NCI-H526 (cell line): ENCODE measurements at regions not wholly inside any gene's neighbourhood (a gene's known extent, or its start where the extent isn't known, plus 50 kb on each side); places are given as distances from the start of the nearest gene placed in this dataset.
"Not testable (repeated sequence)": the region's sequence is repeated elsewhere in the genome, so short reads cannot be mapped to it uniquely, and the experiment has no call there.

Experiments used
- DNase-seq, 2 experiments: peaks; one replicate each; lab custom pipeline; 2025; lab: John Stamatoyannopoulos, UW

GRCh38 chr4:128758314-128758922 lies 51.1 kb upstream of the JADE1 start:
- DNase-seq: no peak

DNA sequence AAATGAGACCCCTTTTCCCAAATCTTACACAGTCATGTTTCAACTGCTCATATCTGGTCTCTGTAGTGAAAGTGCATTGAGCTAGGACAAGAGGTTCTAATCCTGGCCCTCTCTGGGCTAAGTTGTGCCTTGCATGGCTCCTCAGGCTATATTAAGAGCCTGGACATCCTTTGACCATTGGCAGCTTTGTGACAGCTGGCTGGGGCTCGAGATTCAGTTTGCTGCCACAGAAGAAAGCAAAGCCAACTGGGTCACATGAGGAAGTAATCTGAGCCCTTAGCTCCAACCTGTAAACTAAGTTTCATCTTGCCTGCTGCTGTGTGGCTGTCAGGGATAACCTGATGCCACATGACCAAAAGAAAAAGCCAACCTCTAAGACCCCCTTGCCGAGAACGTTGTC lies 51.8 kb upstream of the JADE1 start:
- DNase-seq: no peak

DNA sequence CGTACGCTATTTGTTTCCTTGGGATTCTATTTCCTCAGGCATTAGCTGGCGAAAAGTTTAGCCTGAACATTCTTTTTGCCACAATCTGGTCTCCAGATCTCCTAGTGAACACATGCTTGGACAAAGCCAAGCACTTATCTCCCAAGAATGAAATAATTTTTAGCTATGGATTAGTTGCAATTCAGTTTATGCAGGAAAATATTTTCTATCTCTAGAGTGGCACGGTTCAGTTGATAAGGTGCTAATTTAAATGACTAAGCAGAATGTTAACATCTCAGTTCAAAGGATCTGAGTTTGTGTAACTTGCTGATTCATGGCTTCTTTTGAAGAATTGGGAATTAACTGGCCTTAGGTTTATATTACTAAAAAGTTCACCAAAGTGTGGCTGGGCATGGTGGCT lies 58.1 kb upstream of the JADE1 start:
- no peak for DNase-seq

- not testable (repeated sequence) for DNase-seq
These were observed 67.8 kb upstream of the JADE1 start for GRCh38 chr4:128741748-128742147.

DNA sequence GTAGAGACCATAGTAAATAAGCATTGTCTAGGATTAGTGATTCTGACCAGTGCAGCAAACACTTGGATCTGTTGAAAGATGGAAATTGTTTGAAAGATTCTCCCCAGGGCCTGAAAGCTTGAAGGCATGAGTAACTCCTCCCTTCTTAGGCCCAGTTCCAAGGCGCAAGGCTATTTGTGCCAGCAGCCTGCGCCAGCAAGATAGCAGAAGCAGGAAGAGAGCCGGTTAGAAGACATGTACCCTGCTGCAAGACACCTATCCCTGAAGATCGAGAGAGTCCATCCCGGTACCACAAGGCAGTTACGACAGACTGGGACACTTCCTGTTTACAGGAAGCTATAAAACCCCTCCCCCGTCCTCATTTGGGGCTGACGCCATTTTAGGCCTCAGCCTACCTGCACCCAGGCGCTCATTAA lies 72.4 kb upstream of the JADE1 start:
- DNase-seq: no peak

DNA sequence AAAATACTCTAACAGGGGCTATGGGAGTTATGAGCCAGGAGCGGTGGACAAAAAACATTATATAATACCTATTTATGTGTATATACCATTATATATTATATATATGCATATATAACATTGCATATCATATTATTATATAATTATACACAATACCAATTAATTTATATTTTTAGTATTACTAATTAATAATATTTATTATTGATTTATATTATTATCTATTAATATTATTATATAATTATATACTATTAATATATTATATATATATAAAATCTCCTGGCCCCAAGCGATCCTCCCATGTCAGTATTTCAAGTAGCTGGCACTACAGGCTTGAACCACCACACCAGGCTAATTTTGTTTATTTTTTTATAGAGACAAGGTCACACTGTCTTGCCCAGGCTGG lies 73.8 kb upstream of the JADE1 start:
- no peak for DNase-seq

- no peak for DNase-seq
These were observed 81.3 kb upstream of the JADE1 start for GRCh38 chr4:128728190-128728589.

DNA sequence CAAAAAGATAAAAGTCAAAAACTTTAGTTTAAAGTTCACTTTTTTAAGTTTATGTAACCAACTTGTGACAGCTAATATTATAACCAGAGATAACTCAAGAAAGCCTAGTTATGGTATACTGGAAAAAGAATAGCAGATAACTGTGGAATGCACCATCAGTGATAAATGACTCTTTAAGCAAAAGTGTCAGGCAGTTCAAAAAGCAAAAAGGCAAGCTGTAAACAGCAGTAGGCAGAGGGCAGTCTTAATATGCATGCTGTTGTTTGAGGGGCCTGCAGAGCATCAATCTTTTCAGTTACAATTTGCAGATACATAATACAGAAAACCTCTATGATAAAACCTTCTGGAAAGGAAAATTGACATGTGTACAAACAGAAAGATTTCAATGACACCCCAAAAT lies 81.8 kb upstream of the JADE1 start:
- no peak for DNase-seq

- no peak for DNase-seq
These were observed 84.0 kb upstream of the JADE1 start for GRCh38 chr4:128725405-128726055.

DNA sequence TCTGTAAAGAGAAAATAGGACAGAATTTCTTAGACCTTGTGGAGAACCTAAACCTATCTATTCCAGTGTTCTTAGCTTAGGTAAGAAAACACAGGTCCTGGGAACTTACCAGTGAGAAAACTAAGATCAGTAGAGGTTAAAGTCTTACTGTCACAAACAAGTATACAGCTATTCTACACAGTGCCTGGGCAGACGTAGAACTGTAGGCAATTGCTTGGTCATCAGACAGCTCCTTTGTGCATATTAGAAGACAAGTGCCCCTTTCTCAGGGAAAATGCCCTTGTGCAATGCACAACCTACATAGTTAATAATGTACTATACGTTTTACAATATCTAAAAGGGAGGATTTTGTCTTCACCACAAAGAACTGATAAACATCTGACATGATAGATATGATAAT lies 86.6 kb upstream of the JADE1 start:
- DNase-seq: no peak

GRCh38 chr4:128721896-128722295 lies 87.6 kb upstream of the JADE1 start:
- no peak for DNase-seq

DNA sequence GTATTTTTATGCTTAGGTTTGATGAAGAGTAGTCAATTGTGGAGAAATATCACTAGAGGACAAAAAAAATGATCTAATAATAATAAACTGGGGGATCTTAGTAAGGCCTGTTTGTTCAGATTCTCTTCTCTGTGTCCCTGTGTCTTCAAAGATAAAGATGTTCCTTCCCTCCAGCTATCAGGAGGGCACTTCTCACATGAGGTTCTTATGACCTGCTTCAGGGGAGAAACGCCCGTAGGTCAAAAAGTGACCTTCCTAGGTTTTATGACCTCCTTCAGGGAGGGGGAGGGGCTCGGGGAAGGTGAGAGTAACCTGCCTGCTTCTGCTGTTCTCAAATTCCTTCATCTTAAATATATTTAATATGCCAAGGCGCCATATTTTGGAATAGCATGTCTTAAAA lies 89.2 kb upstream of the JADE1 start:
- no peak for DNase-seq

DNA sequence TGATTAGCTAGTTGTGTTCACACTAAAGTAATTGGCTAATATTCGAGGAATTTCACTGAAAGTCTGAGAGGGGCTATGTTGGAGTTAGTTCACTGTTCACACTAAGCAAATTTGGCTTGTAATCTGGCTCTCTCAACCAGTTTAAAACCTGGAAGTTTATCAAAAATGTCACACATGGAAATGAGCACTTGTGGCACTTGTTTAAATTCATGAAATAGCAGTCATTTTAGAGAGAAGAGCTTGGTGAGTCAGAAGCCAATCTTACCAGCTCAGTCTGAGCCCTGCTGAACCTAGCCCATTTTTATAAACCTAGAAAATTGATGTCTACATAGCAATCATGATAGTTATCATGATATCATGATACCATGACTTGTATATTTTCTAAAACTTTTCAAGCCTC lies 90.7 kb upstream of the JADE1 start:
- no peak for DNase-seq

DNA sequence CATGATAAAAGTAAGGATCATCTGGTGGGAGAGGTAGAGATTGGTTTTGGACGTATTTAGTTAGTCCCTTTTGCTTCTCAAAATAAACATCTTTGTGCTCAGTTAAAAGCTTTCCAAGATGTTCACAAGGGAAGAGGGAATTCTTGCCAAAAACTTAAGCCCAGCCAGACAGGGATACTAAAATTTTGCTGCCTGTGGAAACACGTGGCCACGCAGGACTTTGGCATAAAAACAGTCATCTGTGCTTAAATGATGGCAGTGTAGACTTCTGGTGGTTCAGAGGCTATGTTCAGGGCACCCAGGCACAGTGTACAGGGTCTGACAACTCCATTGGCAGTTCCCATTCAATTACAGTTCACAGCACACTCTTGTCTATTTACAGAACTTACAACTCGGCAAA lies 93.2 kb upstream of the JADE1 start:
- no peak for DNase-seq

DNA sequence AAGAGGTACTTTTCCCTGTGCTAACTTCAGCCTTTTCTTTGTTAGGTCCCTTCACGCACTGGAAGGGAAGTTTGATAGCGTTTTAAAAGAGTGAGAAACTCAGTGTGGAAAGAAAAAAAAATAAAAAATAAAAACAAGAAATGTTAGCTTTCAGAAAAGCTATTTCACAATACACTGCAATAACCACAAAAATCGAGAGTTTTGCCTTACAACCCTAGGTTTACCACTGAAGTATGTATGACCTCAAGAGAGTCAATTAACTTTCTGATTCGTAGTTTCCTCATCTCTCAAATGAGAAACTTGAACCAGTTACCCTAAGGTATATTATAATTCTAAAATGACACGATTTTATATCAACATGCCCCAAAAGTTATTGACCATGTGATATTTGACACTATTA lies 93.9 kb upstream of the JADE1 start:
- no peak for DNase-seq

DNA sequence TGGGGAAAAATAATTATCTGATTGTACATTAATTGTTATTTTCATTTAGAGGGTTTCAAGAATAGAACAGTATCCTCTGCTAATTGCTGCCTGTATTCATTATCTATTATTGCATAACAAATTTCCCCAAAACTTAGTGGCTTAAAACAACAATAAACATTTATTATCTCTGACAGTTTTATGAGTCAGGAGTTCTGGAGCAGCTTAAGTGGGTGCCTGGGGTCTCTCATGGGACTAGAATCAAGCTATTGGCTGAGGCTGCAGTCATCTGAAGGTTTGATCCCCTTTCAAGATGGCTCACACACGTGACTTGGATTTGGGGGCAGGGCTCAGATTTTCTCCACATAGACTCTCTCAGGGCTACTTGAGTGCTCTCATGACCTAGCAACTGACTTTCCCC lies 98.1 kb upstream of the JADE1 start:
- no peak for DNase-seq

DNA sequence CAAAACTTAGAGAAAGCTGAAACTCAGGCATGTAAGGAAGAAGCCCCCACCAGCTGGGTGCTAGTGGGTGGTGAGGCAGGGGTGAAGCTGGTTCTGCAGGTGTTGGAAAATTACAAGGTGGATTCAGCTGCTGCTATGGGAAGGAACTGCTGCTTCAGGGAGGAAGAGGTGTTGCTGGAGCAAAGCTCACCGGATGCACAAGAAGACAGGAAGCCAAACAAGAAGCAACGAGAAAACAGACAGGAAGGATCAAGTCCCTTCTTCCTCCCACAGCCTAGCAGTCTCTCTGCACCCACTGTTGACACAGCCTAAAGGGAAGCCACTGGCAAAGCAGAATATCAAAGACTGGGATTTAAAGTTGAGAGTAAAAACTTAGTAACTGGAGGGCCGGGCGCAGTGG lies 100.2 kb upstream of the JADE1 start:
- no peak for DNase-seq

DNA sequence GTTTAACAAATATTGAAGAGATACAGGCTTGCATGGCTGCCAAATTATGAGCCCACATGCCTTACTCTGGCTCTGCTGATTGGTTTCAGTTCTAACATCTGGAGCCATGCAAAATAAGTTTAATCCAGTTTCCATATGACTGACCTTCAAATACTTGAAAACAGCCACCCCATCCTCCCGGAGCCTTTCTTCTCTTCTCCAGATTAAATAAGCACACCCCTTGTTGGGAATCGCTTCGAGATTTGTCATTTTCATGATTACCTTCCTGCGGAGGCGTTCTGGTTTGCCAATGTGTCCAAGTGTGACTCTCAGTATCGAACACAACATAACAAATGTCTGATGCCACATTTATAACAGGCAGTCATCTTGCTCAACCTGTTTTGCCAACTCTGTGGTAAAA lies 101.6 kb upstream of the JADE1 start:
- DNase-seq: no peak

GRCh38 chr4:128703948-128704347 lies 105.6 kb upstream of the JADE1 start:
- DNase-seq: no peak

GRCh38 chr4:128700659-128701350 lies 108.7 kb upstream of the JADE1 start:
- no peak for DNase-seq

- no peak for DNase-seq
These were observed 111.1 kb upstream of the JADE1 start for GRCh38 chr4:128698386-128698785.

DNA sequence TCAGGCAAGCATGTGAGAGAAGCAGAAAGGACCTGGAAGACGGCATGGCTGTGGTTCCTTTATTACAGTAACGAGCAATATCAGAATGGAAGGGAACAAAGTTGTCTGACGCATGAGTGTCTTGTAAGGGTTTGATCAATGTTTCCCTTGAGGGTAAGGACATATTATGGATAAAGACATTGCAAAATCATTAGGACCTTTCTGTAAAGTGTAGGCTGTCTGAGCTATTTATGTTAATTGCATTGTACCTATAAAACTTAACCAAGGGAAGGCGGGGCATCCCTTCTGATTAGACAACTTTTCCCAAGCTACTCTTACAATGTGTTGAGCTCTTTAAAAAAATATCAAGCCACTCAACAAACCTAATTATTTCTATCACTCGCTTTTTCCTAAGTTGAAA lies 112.2 kb upstream of the JADE1 start:
- DNase-seq: no peak

DNA sequence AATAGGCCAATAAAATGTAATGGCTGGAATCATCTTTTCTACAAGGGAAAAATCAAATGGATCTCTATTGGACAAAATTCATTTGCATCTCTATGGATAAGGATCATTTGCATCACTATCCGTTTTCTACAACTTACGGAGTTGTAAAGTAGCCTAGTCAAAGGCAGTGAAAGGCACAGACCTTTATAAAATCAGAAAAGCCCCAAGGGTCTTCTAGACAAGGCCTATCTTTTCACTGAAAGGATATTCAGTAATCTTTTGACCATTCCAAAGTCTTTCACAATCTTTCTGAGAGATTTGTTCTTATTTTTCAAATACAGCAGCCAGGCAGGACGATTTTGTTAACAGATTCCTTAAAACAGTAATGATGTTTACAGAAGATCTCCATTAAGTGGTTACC lies 119.5 kb upstream of the JADE1 start:
- DNase-seq: peak in 1 of 2 experiments; percentile 17
